ENCODE measurements at regions not wholly inside any gene's neighbourhood (a gene's known extent, or its start where the extent isn't known, plus 50 kb on each side); places are given as distances from the start of the nearest gene placed in this dataset.
A peak's percentile ranks its signal among the peaks of the same experiment; 100 is the strongest.
"Not testable (repeated sequence)": the region's sequence is repeated elsewhere in the genome, so short reads cannot be mapped to it uniquely, and the experiment has no call there.

DNA sequence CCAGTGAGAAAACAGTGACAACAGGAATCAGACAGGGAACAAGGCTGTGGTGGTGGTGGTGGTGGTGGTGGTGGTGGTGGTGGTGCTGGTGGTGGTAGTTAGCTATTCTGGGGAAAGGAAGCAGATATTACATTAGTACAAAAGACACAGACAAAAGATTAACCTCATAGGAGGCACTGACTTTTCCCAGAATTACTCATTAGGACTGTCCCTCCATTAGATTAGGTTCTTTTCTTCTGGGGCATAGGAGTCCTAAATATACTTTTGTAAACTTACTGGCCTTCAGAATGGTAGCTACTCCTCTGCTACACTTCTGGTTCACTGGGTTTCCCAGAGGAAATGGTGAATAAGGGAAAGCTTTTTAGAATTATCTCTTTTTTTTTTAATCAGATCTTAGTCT is 156.6 kb upstream of the SEMA3D start:
- TF ChIP-seq, protein P1, sequence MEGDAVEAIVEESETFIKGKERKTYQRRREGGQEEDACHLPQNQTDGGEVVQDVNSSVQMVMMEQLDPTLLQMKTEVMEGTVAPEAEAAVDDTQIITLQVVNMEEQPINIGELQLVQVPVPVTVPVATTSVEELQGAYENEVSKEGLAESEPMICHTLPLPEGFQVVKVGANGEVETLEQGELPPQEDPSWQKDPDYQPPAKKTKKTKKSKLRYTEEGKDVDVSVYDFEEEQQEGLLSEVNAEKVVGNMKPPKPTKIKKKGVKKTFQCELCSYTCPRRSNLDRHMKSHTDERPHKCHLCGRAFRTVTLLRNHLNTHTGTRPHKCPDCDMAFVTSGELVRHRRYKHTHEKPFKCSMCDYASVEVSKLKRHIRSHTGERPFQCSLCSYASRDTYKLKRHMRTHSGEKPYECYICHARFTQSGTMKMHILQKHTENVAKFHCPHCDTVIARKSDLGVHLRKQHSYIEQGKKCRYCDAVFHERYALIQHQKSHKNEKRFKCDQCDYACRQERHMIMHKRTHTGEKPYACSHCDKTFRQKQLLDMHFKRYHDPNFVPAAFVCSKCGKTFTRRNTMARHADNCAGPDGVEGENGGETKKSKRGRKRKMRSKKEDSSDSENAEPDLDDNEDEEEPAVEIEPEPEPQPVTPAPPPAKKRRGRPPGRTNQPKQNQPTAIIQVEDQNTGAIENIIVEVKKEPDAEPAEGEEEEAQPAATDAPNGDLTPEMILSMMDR (IDR thresholded peaks at IDR 0.05; ENCODE audit: low read depth, low read length) = no peak
- DNase-seq (ENCODE audit: extremely low read depth, low read depth) = no peak

DNA sequence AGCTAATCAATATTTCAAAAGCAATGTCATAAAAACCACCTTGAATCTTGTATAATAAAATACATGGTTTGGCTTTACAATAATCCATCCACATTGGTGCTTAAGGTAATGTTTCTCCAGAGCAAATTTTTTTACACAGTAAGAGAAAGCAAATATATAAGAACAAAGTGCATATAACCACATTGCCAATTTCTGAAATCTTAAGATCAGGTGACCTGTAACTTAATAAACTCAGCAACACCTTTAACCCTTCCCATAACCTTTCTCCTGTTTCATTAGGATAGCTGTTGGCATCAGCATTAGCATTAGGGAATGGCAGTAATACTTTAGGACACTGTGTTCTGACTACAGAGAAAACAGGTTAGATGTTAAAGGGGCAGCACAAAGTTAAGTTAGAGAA is 155.9 kb upstream of the SEMA3D start:
- TF ChIP-seq, protein P1 (IDR thresholded peaks at IDR 0.05; ENCODE audit: low read depth, low read length) = no peak
- DNase-seq (ENCODE audit: extremely low read depth, low read depth) = no peak

DNA sequence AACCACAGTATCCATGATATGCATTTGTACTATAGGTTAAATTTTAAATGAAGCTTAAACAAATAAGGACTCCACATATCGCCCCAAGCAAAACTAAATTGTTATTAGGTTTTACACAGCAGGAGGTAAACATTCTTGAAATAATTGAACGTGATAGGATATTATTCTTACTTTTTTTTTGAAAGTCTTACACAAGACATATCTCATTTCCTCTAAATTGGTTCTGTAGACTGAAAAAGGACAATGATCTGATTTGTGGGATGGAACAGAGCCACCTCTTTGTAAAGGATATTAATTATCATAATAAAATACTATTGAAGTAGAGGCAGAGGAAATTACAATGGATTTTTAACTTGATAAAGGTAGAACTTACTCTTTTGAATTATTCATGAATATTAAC is 155.1 kb upstream of the SEMA3D start:
- DNase-seq (ENCODE audit: extremely low read depth, low read depth) = no peak
- TF ChIP-seq, protein P1 (IDR thresholded peaks at IDR 0.05; ENCODE audit: low read depth, low read length) = no peak

DNA sequence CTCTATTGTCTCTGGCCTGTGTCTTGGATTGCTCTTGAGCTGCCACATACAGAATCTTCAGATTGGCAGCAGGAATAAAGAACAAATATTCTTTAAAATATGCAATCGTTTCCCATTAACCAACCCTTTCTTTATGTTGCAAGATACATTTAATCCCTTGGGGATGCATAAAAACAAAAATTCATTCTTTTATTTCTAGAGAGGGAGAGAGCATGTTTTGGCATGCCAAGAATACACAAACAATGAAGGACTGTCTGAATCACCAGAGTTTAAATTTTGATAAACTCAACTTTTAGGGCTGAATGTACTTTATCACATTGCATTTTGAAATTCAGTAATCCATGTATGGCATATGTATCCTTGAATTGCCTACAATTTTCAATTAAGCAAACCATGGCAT is 154.3 kb upstream of the SEMA3D start:
- TF ChIP-seq, protein P1 (IDR thresholded peaks at IDR 0.05; ENCODE audit: low read depth, low read length) = no peak

DNA sequence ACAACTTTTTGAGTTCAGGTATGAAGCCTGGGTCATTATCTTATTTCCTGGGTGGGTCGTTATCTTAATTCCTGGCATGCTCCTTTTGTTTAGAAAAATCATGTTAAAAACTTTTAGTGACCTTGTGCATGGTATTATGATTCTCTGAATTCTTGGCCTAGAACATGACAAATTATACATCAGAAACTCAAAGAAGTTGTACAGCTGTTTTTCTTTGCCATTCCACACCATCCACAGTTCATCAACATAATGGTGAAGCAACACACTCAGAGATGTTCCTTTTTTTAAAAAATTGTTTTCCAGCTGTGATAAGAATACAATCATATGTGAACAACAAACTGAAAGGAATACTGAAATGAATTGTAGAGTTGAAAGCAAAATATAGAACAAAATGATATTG is 149.2 kb upstream of the SEMA3D start:
- TF ChIP-seq, protein P1 (IDR thresholded peaks at IDR 0.05; ENCODE audit: low read depth, low read length) = no peak
- DNase-seq (ENCODE audit: extremely low read depth, low read depth) = no peak

More for the DNA sequence above, 154.3 kb upstream of the SEMA3D start:
- no peak for DNase-seq (ENCODE audit: extremely low read depth, low read depth)

DNA sequence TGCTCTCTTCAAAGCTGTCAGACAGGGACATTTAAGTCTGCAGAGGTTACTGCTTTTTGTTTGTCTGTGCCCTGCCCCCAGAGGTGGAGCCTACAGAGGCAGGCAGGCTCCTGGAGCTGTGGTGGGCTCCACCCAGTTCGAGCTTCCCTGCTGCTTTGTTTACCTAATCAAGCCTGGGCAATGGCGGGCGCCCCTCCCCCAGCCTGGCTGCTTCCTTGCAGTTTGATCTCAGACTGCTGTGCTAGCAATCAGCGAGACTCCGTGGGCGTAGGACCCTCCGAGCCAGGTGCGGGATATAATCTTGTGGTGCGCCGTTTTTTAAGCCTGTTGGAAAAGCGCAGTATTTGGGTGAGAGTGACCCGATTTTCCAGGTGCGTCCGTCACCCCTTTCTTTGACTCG is 148.3 kb upstream of the SEMA3D start:
- DNase-seq (ENCODE audit: extremely low read depth, low read depth) = not testable (repeated sequence)

DNA sequence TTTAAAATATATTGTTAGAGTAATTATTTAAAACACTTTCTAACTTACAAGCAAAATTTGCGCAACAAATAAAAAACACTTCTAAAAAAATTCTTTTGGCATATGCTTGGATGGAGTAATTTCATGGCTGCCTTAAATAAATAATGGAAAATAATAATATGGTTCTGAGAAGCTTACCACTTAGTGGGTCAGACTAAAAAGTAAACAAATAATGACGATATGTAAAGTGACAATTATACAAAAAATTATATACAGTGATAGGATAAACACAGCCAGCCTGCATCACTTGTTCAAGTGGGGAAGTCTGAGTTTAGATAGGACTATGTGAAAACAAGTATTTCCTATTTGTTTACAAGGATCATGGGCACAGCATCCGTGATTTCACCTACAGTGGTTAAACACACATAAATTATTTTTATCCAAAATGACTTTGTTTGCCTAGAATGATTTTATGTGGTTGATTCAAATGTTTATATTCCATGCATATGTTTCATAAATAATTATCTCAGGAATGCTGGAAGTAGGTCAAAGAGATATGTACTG is 141.7 kb upstream of the SEMA3D start:
- peak; percentile 10 for DNase-seq (ENCODE audit: extremely low read depth, low read depth)
- TF ChIP-seq, protein P1 (IDR thresholded peaks at IDR 0.05; ENCODE audit: low read depth, low read length) = no peak

DNA sequence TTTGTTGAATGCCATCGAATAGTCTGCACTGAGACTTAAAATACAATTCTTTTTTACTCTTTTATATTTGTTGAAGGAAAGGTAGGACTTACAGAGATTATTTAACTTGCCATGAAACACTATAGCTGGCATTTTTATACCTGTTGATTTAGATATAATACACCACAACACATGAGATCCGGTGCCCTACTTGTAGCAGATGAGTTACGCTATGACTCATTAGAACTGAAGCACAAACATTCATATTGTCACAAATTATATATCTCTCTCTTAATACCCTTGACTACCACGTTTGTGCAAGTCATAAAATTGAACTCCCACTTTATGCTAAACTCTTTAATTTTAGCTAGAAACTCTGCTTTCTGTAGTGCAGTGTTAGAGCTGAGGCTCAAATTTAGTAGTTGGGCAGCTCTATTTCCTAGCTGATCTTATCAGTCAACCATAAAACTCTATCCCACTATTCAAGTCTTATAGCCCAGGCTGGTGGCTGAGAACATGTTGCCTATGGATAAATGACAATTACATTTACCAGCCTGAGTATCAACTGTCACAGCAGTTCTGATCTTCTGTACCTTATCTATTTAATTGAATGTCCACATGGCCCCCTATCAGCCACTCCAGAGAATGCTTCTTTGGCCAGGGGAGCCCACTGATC is 137.4 kb upstream of the SEMA3D start:
- TF ChIP-seq, protein P1 (IDR thresholded peaks at IDR 0.05; ENCODE audit: low read depth, low read length) = no peak
- DNase-seq (ENCODE audit: extremely low read depth, low read depth) = no peak

Measured in AG09319 (cell line).